ENCODE measurements at regions not wholly inside any gene's neighbourhood (a gene's known extent, or its start where the extent isn't known, plus 50 kb on each side); places are given as distances from the start of the nearest gene placed in this dataset.
"Not testable (repeated sequence)": the region's sequence is repeated elsewhere in the genome, so short reads cannot be mapped to it uniquely, and the experiment has no call there.

DNA sequence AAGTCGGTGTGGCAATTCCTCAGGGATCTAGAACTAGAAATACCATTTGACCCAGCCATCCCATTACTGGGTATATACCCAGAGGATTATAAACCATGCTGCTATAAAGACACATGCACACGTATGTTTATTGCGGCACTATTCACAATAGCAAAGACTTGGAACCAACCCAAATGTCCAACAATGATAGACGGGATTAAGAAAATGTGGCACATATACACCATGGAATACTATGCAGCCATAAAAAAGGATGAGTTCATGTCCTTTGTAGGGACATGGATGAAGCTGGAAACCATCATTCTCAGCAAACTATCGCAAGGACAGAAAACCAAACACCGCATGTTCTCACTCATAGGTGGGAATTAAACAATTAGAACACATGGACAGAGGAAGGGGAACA, 80.6 kb upstream of the ST3GAL5 start:
- H3K9me3 ChIP-seq (replicated peaks in 1 of 11): peaks cover 23 to 38% (median 31%) of the 10 kb centered on the region in 11 experiments
- not testable (repeated sequence) for H3K27me3 ChIP-seq, H3K36me3 ChIP-seq, H3K9ac ChIP-seq, H3K27ac ChIP-seq, H4K20me1 ChIP-seq, H3K4me2 ChIP-seq, H3K4me3 ChIP-seq, H3K4me1 ChIP-seq

DNA sequence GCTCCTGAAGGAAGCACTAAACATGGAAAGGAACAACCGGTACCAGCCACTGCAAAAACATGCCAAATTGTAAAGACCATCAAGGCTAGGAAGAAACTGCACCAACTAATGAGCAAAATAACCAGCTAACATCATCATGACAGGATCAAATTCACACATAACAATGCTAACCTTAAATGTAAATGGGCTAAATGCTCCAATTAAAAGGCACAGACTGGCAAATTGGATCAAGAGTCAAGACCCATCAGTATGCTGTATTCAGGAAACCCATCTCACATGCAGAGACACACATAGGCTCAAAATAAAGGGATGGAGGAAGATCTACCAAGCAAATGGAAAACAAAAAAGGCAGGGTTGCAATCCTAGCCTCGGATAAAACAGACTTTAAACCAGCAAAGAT, 77.0 kb upstream of the ST3GAL5 start:
- H3K4me2 ChIP-seq, H3K27ac ChIP-seq, H3K4me1 ChIP-seq, H3K27me3 ChIP-seq, H4K20me1 ChIP-seq, H3K4me3 ChIP-seq, H3K9ac ChIP-seq: not testable (repeated sequence)
- Histone ChIP-seq H3K9me3 (replicated peaks in 1 of 11) (peaks cover 34 to 45% (median 41%) of the 10 kb centered on the region in 11 experiments), H3K36me3 (peaks cover 0 to 11% (median 0%) of the 10 kb centered on the region in 11 experiments; a peak in 3 of 22 replicates)

DNA sequence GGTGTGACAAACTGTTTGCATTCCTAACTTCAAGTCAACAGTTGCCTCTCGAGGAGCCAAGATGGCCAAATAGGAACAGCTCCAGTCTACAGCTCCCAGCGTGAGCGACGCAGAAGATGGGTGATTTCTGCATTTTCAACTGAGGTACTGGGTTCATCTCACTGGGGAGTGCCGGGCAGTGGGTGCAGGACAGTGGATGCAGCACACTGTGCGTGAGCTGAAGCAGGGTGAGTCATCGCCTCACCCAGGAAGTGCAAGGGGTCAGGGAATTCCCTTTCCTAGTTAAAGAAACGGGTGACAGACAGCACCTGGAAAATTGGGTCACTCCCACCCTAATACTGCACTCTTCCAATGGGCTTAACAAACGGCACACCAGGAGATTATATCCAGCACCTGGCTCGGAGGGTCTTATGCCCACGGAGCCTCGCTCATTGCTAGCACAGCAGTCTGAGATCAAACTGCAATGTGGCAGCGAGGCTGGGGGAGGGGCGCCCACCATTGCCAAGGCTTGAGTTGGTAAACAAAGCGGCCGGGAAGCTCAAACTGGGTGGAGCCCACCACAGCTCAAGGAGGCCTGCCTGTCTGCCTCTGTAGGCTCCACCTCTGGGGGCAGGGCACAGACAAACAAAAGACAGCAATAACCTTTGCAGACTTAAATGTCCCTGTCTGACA, 75.1 kb upstream of the ST3GAL5 start:
- Histone ChIP-seq H3K4me2 (peak overlapping the region in 2 of 11 experiments; percentile 23 to 31; a peak in 3 of 22 replicates), H3K36me3 (peaks cover 0 to 11% (median 0%) of the 10 kb centered on the region in 11 experiments; a peak in 3 of 22 replicates), H3K9me3 (replicated peaks in 1 of 11) (peaks cover 42 to 60% (median 50%) of the 10 kb centered on the region in 11 experiments)
- not testable (repeated sequence) for H3K4me3 ChIP-seq, H3K9ac ChIP-seq, H3K27ac ChIP-seq, H3K27me3 ChIP-seq, H4K20me1 ChIP-seq, H3K4me1 ChIP-seq

DNA sequence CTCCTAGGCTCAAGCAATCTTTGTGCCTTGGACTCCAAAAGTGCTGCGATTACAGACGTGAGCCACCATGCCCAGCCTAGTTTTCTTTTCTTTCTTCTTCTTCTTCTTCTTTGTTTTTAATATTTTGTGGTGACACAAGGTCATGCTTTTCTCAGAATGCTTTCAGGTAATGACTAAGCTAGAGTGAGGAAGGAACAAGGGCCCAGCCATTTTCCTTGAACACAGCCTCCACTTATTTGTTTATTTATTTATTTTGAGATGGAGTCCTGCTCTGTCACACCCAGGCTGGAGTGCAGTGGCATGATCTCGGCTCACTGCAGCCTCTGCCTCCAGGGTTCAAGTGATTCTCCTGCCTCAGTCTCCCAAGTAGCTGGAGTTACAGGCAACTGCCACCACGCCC, 74.3 kb upstream of the ST3GAL5 start:
- Histone ChIP-seq H3K4me1 (peaks cover 0 to 6% (median 0%) of the 10 kb centered on the region in 10 experiments; a peak in 3 of 20 replicates), H3K4me3 (0 out of 20 replicates have a peak overlapping the region, but pooled peaks of 1 of the 10 experiments have one; percentile 2), H4K20me1 (no peaks in the 10 kb centered on the region), H3K9me3 (replicated peaks in 1 of 11) (peaks cover 42 to 60% (median 50%) of the 10 kb centered on the region in 11 experiments), H3K9ac (no peak overlapping the region), H3K4me2 (no peak overlapping the region), H3K36me3 (peaks cover 0 to 11% (median 0%) of the 10 kb centered on the region in 11 experiments; a peak in 3 of 22 replicates), H3K27ac (no peak overlapping the region), H3K27me3 (no peaks in the 10 kb centered on the region)
- no peak for TF ChIP-seq Cebpa-rat (IDR thresholded peaks at IDR 0.05)

DNA sequence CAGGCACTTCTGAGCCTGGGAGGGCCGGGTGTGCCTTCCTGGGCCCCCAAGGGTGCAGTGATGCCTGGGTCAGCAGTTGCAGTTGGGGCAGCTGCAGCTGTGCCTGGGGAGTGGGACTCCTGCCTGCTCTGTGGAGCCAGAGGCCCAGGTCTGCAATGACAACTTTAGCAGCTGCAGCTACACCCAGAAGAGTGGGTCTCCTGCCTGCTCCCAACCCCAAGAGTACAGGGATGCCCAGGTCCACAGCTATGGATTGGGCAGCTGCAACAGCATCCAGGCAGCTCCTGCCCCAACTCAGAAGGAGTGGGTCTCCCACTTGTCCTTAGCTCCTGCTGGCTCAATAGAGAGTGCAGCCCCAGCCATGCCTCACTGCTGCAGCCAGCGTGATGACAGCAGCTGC, 73.0 kb upstream of the ST3GAL5 start:
- Histone ChIP-seq H4K20me1 (no peaks in the 10 kb centered on the region), H3K9ac (no peak overlapping the region), H3K4me3 (peak overlapping the region in 2 of 10 experiments; percentile 7 to 24; a peak in 1 of 20 replicates), H3K4me2 (no peak overlapping the region), H3K36me3 (peaks cover 0 to 11% (median 0%) of the 10 kb centered on the region in 11 experiments; a peak in 3 of 22 replicates), H3K27me3 (no peaks in the 10 kb centered on the region), H3K27ac (no peak overlapping the region), H3K9me3 (replicated peaks in 1 of 11) (peaks cover 42 to 60% (median 50%) of the 10 kb centered on the region in 11 experiments), H3K4me1 (peaks cover 0 to 6% (median 0%) of the 10 kb centered on the region in 10 experiments; a peak in 3 of 20 replicates)
- no peak for TF ChIP-seq Cebpa-rat (IDR thresholded peaks at IDR 0.05)

DNA sequence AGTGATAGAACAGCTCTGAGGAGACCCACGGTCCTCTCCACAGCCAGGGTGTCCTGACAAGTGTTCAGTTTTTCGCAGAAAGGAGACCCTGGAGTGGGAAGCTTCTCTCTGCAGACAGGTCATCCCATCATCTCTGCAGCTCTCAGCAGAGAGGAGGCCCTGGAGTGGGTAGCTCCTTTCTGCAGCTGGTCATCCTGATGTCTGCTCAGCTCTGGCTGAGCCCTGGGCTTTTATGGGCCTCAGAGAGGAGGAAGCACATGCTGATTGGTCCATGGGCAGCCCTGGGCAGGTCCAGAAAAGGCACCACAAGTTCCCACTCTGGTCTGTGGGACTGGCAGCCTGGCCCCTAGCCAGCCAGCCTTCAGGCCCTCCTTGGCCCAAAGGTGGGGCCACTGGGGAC, 72.3 kb upstream of the ST3GAL5 start:
- Histone ChIP-seq H3K27ac (no peak overlapping the region), H3K4me1 (peaks cover 0 to 6% (median 0%) of the 10 kb centered on the region in 10 experiments; a peak in 3 of 20 replicates), H3K27me3 (no peaks in the 10 kb centered on the region), H3K9ac (no peak overlapping the region), H4K20me1 (no peaks in the 10 kb centered on the region), H3K4me2 (no peak overlapping the region), H3K4me3 (peak overlapping the region in 2 of 10 experiments; percentile 7 to 24; a peak in 1 of 20 replicates), H3K36me3 (peaks cover 0 to 11% (median 0%) of the 10 kb centered on the region in 11 experiments; a peak in 3 of 22 replicates), H3K9me3 (replicated peaks in 1 of 11) (peaks cover 42 to 60% (median 50%) of the 10 kb centered on the region in 11 experiments)
- TF ChIP-seq Cebpa-rat (IDR thresholded peaks at IDR 0.05): no peak

DNA sequence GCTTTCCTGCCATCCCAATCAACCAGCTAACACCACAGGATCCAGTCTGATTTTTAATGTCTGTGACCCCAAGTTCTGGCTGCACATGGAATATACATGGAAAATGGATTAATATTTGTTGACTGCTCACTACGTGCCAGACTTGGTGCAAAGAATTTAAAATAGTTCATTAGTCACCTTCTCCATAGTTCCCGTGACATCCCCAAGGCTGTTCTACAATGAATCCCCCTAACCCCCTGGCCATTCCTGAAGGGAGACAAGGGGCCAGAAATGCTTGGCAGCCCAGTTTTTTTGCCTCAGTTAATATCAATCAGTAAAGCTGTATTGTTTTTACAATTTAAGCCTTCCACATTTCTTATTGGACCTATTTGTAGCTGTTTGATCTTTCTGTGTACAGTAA, 71.0 kb upstream of the ST3GAL5 start:
- H3K4me3 ChIP-seq: no peak overlapping the region
- peaks cover 0 to 6% (median 0%) of the 10 kb centered on the region in 10 experiments; a peak in 3 of 20 replicates for H3K4me1 ChIP-seq
- peaks cover 42 to 58% (median 50%) of the 10 kb centered on the region in 11 experiments for H3K9me3 ChIP-seq (replicated peaks in 1 of 11)
- H3K27me3 ChIP-seq: no peaks in the 10 kb centered on the region
- no peak overlapping the region for H3K9ac ChIP-seq
- H4K20me1 ChIP-seq: no peaks in the 10 kb centered on the region
- no peak overlapping the region for H3K27ac ChIP-seq
- no peak for TF ChIP-seq Cebpa-rat (IDR thresholded peaks at IDR 0.05)
- no peak overlapping the region for H3K4me2 ChIP-seq
- peaks cover 0 to 11% (median 0%) of the 10 kb centered on the region in 11 experiments; a peak in 3 of 22 replicates for H3K36me3 ChIP-seq

DNA sequence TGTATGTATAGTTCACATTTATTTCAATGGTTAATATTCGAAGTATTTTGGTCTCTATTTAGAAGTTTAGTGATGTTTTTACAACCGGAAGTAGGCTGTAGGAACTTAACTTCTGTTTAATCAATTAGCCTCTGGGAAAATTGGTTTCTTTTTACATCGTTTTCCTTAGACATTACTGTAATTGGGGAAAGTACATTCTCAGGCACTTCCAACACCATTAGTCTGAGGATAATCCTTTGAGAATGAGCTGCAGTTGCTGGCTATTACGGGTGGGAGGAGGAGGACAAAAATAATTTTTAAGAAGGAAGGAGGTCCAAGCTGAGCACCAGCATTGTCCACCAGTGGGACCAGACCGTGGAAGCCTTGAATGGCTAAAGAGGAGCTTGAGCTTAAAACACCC, 70.4 kb upstream of the ST3GAL5 start:
- Histone ChIP-seq H3K4me2 (no peak overlapping the region), H3K27ac (no peak overlapping the region), H3K9ac (no peak overlapping the region), H3K4me1 (peaks cover 0 to 6% (median 0%) of the 10 kb centered on the region in 10 experiments; a peak in 3 of 20 replicates), H4K20me1 (no peaks in the 10 kb centered on the region), H3K36me3 (peaks cover 0 to 11% (median 0%) of the 10 kb centered on the region in 11 experiments; a peak in 3 of 22 replicates), H3K4me3 (no peak overlapping the region), H3K27me3 (no peaks in the 10 kb centered on the region), H3K9me3 (replicated peaks in 1 of 11) (peaks cover 37 to 52% (median 45%) of the 10 kb centered on the region in 11 experiments)
- TF ChIP-seq Cebpa-rat (IDR thresholded peaks at IDR 0.05): no peak

DNA sequence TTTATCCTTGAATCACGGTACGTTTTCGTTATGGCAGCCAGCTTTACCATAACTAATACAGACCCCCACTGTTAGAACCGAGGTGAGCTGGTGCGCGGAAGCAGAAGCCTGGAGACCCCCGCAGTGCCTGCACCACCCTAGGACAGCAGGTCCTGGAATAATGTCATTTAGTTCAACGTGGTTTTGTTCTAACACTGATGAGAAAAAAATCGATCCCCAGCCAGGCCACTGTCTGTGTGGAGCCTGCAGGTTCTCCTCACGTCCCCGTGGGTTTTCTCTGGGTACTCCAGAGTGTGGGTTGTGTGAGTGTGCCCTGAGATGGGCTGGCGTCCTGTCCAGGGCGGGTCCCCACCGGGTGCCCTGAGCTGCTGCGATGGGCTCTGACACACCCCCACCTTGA, 69.9 kb upstream of the ST3GAL5 start:
- H3K36me3 ChIP-seq: peaks cover 0 to 11% (median 0%) of the 10 kb centered on the region in 11 experiments; a peak in 3 of 22 replicates
- no peaks in the 10 kb centered on the region for H3K27me3 ChIP-seq
- H3K27ac ChIP-seq: no peak overlapping the region
- H3K4me2 ChIP-seq: no peak overlapping the region
- H3K4me1 ChIP-seq: peaks cover 0 to 4% (median 0%) of the 10 kb centered on the region in 10 experiments; a peak in 3 of 20 replicates
- H3K9me3 ChIP-seq (replicated peaks in 1 of 11): peaks cover 32 to 47% (median 41%) of the 10 kb centered on the region in 11 experiments
- H3K4me3 ChIP-seq: no peak overlapping the region
- no peak overlapping the region for H3K9ac ChIP-seq
- TF ChIP-seq Cebpa-rat (IDR thresholded peaks at IDR 0.05): no peak
- H4K20me1 ChIP-seq: no peaks in the 10 kb centered on the region
